HG03103 (cell line): ENCODE measurements at regions not wholly inside any gene's neighbourhood (a gene's known extent, or its start where the extent isn't known, plus 50 kb on each side); places are given as distances from the start of the nearest gene placed in this dataset.
"Not testable (repeated sequence)": the region's sequence is repeated elsewhere in the genome, so short reads cannot be mapped to it uniquely, and the experiment has no call there.

Source experiments
- ATAC-seq: cut with Tn5 transposase; IDR thresholded peaks from one replicate; pipeline ENCODE4 v1.9.1; 2021; ENCODE audit warnings: low read depth; ENCODE audit not compliant: unreplicated experiment

DNA sequence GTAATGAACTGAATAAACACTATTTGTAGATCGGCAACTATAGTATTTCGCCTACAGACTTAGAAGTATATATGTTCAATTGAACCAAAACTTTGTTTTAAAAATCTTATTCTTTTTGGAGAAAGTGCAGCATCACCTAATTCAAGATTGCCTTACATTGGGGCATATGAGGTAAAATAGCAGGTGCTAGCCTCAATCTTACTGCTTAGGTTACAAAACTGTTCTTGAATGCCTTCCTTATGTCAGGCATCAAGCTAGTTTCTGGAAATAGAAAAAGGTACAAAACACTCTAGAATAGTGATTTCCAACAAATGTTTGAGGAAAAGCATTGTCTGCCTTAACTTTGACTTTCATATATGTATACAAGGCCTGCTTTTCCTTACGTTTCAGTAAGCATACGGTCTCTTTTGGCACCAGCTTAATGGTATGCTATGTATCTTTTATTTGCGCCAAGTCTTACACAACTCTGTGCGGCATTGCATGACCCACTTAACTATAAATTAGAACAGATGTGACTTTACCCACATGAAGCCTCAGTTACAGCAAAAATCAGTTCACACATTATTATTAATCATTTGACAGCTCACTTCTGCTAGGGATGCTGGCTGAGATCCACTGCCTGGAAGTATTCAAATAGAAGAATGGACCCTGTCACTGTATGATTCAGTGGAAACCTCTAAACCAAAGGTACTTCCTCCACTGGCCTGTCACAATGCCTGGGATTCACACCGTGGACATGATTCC, 174.1 kb downstream of the PRELID2 start:
- ATAC-seq: no peak

DNA sequence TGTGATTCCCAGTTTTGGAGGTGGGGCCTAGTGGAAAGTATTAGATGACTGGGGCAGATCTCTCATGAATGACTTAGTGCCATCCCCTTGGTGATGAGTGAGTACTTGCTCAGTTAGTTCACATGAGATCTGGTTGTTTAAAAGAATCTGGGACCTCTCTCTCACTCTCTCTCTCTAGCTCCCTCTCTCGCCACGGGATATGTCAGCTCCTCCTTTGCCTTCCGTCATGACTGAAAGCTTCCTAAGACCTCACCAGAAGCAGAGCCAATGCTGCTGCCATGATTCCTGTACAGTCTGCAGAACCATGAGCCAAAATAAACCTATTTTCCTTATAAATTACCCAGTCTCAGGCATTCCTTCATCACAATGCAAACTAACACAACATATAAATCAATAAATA, 176.7 kb downstream of the PRELID2 start:
- ATAC-seq: no peak

DNA sequence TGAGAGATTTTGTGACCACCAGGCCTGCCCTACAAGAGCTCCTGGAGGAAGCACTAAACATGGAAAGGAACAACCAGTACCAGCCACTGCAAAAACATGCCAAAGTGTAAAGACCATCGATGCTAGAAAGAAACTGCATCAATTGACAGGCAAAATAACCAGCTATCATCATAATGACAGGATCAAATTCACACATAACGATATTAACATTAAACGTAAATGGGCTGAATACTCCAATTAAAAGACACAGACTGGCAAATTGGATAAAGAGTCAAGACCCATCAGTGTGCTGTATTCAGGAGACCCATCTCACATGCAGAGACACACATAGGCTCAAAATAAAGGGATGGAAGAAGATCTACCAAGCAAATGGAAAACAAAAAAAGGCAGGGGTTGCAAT, 182.4 kb downstream of the PRELID2 start:
- ATAC-seq: not testable (repeated sequence)

DNA sequence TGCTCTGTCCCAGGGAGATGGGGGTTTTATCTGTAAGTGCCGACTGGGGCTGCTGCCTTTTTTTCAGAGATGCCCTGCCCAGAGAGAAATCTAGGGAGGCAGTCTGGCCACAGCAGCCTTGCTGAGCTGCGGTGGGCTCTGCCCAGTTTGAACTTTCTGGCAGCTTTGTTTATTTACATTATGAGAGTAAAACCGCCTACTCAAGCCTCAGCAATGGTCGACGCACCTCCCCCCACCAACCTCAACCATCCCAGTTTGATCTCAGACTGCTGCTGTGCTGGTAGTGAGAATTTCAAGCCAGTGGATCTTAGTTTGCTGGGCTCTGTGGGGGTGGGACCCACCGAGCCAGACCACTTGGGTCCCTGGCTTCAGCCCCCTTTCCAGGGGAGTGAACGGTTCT, 188.0 kb downstream of the PRELID2 start:
- ATAC-seq: not testable (repeated sequence)

DNA sequence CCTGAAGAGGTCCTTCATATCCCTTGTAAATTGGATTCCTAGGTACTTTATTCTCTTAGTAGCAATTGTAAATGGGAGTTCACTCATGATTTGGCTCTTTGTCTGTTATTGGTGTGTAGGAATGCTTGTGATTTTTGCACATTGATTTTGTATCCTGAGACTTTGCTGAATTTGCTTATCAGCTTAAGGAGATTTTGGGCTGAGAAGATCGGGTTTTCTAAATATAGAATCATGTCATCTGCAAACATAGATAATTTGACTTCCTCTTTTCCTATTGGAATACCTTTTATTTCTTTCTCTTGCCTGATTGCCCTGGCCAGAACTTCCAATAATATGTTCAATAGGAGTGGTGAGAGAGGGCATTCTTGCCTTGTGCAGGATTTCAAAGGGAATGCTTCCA, 191.9 kb downstream of the PRELID2 start:
- not testable (repeated sequence) for ATAC-seq

DNA sequence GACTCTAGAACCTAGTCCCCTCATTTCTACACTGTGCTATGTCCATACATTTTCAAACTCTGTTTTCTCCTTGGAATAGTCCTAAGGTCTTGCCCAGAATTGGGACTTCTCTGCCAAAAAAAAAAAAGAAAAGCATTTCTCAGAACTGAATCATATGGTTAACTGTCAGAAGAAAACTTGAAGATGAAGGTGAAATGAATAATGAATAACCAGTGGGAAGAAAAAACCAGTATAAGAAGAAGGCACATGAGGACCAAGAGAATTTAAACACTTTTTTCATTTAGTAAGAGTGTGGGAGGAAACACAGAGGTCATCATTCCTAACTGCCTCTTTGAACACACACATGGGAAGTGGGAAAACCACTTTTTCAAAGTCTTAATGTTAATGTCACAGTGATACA, 197.7 kb downstream of the PRELID2 start:
- no peak for ATAC-seq

DNA sequence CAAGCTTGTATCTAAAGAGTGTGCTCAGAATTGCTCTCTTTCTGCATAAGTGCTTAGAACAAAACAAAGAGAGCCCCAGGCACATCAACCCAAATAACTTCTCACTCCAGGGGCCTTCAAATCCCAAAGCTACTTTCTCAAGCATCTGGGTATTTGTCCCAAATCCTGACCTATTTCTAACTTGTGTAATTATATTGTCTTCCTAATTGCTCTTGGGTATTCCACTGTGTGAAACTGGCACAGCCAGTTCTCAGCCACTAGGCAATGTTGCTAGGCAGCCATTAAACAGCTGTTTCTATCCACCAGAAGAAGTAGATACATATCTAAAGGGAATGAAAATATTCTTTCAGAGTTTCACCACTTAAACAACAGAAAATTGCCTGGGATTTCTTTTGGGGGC, 198.8 kb downstream of the PRELID2 start:
- ATAC-seq: no peak

DNA sequence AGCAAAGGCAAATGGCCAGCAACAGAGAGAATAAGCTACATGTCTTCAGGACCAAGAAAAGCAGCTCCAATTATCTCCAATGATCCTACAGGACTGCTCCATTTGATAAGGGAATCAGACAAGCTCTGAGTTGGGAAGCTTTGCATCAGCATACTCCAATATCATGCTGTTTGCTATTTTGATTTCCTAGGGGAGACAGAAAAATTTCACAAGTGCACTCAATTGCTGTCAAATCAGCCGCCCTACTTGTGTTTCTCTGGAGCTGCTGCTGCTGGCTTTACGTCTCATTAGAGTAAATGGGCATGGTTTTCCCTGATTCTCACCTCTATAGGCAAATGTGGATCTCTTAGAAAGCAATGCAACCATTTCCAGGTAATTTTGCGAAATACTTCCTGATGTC, 201.7 kb downstream of the PRELID2 start:
- ATAC-seq: no peak

DNA sequence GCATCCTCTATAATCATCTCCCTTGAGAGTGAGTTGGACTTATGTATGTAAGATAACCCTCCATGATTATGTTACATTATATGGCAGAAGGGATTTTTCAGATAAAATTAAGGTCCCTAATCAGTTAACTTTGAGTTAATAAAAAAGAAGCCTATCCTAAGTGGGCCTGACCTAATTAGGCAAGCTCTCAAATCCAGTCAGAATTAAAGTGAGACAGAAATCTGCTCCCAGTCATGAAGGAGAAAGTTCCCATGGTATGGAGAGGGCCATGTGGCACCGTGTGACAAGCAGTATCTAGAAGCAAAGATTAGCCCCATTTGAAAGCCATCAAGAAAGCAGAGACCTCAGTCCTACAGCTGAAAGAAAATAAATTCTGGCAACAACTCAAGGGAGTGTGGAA, 202.4 kb downstream of the PRELID2 start:
- ATAC-seq: no peak

DNA sequence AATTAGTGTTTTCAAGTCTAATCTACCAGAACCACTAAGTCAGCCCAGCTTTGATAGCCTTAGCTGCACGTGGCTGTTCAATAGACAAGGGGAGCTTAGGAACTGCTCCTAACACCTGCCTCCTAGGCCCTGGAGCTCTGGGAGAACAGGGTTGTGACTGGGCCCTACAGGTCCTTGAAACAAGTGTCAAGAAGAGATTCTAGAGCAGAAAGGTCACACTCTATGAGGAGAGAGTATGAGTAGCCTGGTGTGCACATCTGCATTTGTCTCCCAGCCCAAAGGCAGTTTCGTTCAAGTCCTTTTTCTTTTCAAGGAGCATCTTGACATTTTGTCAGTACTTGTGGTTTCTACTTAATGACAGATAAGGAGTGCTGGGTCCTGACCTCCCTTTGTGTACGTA, 206.1 kb downstream of the PRELID2 start:
- no peak for ATAC-seq

DNA sequence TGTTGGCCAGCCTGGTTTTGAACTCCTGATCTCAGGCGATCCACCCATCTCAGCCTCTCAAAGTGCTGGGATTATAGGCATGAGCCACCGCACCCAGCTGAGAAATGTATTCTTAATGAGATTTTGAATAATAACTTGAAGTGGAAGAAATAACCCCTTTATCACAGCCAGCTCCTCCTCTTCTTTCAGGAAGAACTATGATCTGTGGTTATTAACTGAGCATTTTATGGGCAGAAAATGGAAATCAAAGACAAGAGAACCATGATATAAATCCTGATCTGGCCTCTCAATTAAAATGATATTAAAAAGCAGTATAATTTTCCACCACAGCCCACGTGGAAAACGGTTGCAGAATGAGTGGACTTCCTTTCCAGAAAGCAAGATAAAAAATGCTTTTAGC, 206.6 kb downstream of the PRELID2 start:
- ATAC-seq: no peak

DNA sequence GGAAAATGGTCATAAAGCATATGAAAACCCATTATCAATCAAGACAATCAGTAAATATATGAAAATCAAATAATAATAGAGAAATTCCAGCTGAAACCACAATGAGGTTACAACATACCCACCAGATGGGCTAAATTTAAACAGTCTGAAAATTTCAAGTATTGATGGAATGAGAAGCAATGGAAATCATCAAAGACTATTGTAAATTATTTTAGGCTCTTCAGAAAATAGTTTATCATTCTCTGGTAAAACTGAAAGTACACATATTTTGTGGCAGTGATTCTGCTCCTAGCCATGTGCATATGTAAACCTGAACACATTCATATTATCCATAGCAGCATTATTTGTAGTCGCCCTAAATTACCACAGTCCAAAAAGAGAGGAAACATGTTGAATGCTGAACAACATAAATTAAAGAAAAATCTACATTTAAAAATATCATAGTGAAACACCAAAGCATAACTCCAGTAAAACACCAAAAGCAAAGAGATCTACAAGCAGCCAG, 215.3 kb downstream of the PRELID2 start:
- no peak for ATAC-seq

DNA sequence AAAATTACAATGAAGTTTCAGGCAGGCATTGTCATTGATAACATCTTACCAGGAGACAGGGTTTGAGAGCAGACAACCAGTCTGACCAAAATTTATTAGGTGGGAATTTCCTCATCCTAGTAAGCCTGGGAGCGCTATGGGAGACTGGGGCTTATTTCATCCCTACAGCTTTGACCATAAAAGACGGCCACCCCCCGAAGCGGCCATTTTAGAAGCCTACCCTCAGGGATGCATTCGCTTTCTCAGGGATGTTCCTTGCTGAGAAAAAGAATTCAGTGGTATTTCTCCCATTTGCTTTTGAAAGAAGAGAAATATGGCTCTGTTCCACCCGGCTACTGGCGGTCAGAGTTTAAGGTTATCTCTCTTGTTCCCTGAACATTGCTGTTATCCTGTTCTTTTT, 218.4 kb downstream of the PRELID2 start:
- ATAC-seq: not testable (repeated sequence)

DNA sequence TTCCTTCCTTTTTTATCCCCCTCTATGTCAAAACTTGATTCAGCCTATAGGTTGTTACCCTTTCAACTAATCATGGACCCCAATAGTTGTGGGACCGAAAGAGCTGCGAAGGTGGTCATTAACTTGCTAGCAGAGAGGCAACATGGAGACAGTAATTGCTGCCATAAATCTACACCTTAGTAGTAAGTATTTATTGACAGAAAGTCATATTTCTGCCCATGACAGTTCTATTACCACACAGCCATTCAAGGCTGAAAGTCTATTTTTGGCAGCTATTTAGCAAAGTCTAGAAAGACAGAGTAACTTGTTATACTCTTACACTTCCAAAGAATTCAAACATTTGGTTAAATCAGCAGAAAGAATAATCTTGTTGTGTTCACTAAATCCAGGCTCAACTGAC, 236.2 kb downstream of the PRELID2 start:
- no peak for ATAC-seq

DNA sequence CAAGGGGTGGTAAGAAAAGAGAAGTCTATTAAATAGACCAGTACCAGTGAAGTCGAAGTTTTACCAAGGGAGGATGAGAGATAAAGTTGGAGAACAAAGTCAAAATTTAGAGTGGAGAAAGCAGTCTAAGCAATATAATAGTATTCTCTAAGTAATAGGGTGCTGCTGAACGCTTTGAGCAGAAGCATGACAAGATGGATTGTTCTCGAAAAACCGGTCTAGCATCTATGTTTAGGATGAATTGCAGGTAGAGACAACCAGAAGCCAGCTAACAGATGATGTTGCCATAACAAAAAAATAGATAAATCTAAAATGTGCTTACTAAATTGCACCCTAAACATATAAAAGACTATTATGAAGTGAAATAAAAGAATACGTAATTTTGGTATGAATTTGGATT, 237.0 kb downstream of the PRELID2 start:
- ATAC-seq: no peak

DNA sequence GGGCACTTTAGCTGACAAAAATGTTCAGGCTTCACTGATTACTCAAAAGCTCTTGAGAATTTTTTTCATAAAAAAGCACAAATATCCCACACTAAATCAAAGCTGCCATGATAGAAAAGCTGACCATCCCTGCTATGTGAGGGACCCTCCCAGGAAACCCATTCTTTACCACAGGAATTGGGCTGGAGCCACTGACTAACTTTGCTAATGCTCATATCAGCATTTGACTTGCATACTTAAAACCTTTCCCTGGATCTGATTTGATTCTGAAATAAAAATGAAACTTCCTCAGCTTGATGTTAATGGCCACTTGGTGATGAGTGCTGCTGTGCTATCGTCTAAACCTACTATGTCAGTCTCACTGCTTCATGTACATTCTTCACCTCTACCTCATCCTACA, 243.6 kb downstream of the PRELID2 start:
- no peak for ATAC-seq

DNA sequence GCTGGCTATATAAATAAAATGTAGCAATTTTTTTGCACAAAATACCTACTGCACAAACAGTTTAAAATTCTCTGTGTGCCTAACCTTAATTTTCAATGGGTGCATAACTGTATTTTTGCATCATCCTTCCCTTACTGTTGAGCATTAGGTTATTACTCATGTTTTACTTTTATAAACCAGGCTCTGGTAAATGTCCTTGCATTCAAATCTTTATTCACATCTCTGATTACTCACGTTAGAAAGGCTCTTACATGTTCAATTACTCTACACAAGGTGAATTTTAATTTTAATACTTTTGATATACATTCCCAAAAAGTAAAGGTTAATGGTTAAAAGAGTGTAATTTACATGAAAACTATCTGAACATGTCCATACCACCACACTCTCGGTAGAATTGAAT, 246.1 kb downstream of the PRELID2 start:
- ATAC-seq: no peak

DNA sequence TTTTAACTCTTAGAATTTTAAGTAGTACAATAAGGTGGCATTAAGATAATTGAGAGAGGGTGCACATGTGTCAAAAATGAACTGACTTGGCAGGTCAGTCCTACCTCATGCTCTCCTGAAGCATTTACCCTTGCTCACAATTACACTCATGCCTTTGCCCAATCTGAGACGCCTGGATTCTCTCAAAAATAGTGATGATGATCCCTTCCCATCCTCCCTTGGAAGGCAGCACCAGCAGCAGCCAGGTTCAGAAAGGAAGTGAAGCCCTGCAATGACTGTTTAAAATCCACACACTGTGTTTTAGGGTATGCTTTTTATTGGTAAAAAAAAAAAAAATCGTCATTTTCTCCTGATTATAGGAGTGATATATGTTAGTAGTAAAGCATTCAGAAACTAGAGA, 246.6 kb downstream of the PRELID2 start:
- no peak for ATAC-seq

DNA sequence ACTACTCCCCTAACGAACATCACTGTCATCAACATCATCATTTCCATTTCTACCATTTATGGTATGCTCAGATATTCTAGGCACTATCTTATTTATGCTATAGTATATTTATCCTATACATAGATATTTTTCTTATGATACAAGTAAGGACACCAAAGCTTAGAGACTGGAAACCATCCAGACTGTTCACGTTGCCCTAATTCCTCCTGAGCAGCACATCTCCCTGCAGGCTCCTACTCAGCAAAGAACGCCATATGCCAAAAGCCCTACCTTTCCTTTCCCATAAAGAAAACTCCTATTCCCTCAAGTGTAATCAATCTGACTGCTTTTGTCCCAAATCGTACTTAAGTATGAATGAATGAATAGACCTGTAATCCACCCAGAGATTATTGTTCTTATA, 247.0 kb downstream of the PRELID2 start:
- no peak for ATAC-seq

DNA sequence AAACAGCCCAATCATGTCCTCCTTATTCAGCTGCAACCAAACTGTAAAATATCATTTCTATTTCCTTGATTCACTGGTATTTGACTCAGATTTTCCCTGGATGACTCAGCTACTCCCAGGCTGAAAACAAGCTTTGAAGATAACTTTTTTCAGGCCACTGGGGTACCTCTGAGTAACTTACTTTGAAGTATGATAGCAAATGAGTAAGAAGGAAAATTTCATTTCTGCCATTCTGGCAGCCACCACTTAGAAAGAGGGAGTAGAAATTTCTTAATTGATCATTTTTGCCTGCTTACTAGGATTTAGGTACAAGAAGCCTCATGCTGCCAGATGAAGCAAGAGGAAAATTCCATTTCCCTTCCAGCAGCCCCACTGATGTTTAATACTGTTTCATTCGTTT, 247.4 kb downstream of the PRELID2 start:
- ATAC-seq: no peak

DNA sequence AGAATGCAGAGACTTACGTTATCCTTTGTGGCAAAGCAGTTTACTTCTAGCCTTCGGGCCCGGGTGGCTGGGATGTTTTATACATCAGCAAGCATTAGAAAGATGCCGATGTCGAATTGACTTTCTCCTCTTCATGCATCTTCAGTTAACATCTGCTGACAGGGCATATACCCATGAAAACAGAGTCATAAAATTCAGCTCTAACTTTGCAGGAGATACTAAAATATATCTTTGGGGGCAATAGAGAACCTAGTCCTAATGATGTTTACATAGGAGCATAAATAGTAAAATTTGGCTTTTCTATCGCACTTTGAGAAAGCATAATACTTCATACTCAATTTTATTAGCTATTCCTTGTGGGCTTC, 247.9 kb downstream of the PRELID2 start:
- ATAC-seq: no peak

DNA sequence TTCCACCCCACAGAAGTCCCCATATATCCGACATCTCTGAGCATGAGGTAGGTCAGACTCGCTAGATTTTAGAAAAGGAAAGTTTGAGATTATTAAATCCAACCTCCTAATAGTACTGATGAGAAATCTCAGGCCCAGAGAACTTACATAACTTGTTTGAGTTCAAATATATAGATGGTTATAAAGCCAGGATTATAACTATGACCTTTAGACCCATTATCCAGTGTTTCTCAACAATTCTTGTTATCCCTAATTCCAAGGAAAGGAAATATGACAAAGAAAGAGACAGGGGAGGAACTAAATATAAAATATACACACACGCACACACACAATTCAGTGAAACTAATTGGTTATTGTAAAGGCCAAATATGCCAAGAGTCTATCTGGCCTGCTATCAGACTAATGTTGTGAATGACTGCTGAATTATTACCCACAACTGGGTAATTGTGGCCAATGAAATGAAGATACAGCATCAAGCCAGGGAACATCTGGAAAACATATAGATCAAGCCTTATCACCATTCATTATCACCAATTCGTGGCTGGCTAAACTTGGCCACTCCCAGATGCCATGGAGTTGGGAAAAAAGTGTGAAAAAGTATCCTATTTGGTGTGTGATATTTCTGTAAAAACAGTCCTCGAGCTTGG, 248.4 kb downstream of the PRELID2 start:
- no peak for ATAC-seq
